ENCODE measurements at regions not wholly inside any gene's neighbourhood (a gene's known extent, or its start where the extent isn't known, plus 50 kb on each side); places are given as distances from the start of the nearest gene placed in this dataset.

DNA sequence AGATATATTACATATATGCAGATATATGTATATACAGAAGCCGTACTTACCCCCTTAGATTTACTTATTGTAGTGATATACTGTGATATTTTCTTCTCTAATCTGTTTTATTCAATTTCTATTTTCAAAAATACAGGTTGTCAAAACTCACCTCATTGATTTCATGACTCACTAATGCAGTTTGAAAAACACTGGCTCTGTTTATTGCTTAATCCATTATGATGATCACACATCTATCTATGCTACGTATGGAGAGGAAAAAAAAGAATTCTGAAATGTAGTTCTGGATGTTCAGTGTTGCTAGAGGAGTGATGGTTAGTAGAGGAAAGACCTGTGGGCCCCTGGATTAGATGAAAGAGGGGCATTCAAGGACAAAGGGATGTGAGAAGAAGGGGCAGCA is 121.0 kb upstream of the RPS23 start:
- H3K27me3 ChIP-seq, result no peaks in the 10 kb centered on the region
- H3K4me1 ChIP-seq, result peaks cover 7% of the 10 kb centered on the region
- no peak overlapping the region for H3K4me3 ChIP-seq (ENCODE audit: low read depth, low read length)
- H3K9me3 ChIP-seq, result no peaks in the 10 kb centered on the region
- no peak for DNase-seq
- TF ChIP-seq, protein P1, sequence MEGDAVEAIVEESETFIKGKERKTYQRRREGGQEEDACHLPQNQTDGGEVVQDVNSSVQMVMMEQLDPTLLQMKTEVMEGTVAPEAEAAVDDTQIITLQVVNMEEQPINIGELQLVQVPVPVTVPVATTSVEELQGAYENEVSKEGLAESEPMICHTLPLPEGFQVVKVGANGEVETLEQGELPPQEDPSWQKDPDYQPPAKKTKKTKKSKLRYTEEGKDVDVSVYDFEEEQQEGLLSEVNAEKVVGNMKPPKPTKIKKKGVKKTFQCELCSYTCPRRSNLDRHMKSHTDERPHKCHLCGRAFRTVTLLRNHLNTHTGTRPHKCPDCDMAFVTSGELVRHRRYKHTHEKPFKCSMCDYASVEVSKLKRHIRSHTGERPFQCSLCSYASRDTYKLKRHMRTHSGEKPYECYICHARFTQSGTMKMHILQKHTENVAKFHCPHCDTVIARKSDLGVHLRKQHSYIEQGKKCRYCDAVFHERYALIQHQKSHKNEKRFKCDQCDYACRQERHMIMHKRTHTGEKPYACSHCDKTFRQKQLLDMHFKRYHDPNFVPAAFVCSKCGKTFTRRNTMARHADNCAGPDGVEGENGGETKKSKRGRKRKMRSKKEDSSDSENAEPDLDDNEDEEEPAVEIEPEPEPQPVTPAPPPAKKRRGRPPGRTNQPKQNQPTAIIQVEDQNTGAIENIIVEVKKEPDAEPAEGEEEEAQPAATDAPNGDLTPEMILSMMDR (IDR thresholded peaks at IDR 0.05; ENCODE audit: low read depth, low read length), result no peak
- no peaks in the 10 kb centered on the region for H3K36me3 ChIP-seq

DNA sequence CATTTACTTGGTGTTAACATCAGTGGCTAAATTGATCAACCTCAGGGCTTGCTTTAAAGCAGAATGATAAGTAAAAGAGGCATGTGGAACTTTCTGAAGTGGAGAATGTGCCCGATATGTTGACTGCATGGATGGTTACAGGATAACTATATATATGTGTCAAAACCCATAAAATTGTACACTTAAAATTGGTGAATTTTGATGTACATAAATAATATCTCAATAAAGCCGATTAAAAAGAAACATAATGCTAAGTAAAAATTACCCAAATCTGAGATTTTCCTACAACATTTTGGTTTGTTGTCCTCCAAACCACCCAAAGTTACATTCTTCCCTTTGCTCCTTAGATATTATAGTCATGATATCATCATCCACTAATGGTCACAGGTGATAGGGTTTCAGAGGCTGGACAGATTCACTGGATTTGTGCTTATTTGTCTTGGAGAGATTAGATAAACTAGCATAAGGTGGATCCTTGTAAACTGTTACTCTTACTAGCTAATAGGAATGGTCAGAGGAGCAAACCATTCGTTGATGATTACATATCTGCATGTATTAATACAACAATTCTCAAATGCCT is 119.7 kb upstream of the RPS23 start:
- no peak overlapping the region for H3K4me3 ChIP-seq (ENCODE audit: low read depth, low read length)
- TF ChIP-seq, protein P1 (IDR thresholded peaks at IDR 0.05; ENCODE audit: low read depth, low read length), result no peak
- H3K9me3 ChIP-seq, result no peaks in the 10 kb centered on the region

DNA sequence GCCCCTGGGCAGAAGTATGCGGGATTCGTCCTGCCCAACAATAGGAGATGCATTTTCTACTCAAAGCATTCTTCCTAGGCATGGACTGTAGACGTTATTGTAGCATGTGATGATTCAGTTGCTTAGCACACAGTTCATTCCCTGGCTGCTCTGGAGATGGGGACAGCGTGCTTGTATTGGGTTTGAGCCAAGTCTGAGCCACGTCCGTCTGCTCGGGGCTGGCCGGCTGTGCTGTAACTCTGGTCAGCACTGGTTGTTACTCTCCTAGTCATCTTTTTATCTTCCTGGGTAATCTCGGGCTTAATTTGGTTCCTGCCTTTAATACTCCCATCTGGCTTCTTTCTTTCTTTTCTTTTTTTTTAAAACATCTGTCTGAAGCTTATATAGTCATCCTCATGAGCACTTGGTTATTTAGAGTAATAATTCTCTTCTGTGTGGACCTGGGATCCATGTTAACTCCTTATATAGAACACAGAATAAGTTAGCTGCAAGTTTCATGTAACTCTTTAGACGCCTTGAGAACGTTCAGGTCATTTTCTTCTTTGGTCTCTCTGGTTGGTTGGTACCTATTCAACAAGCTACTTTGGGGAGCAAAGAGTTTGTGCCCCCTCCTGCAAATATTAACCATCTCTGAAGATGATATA is 118.8 kb upstream of the RPS23 start:
- DNase-seq, result peak; percentile 83
- no peaks in the 10 kb centered on the region for H3K9me3 ChIP-seq
- peaks cover 7% of the 10 kb centered on the region for H3K4me1 ChIP-seq
- H3K27me3 ChIP-seq, result no peaks in the 10 kb centered on the region
- no peak overlapping the region for H3K4me3 ChIP-seq (ENCODE audit: low read depth, low read length)
- no peaks in the 10 kb centered on the region for H3K36me3 ChIP-seq
- TF ChIP-seq, protein P1 (IDR thresholded peaks at IDR 0.05; ENCODE audit: low read depth, low read length), result no peak

More for the DNA sequence above, 119.7 kb upstream of the RPS23 start:
- H3K27me3 ChIP-seq, result no peaks in the 10 kb centered on the region
- H3K4me1 ChIP-seq, result peaks cover 7% of the 10 kb centered on the region
- no peaks in the 10 kb centered on the region for H3K36me3 ChIP-seq
- no peak for DNase-seq

DNA sequence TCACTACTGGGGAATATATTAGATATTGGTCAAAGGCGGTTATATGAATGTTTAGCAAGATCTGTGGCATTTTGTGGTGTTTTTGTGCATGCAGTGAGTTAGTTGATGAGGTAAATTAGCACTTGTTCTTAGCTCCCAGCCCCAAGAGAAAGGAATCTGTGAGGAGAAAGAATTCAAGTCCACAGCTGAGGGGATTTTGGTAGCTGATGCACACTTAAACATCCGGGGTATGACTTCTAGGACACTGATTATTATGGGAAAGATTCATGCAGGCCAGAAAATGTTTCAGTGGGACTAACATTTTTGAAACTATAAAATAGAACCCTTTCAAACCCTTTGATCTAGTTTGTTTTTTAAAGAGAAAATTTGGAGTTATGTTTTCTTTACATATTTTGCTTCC is 118.2 kb upstream of the RPS23 start:
- H3K27me3 ChIP-seq, result no peaks in the 10 kb centered on the region
- TF ChIP-seq, protein P1 (IDR thresholded peaks at IDR 0.05; ENCODE audit: low read depth, low read length), result no peak
- no peaks in the 10 kb centered on the region for H3K9me3 ChIP-seq
- no peak for DNase-seq
- no peaks in the 10 kb centered on the region for H3K36me3 ChIP-seq
- no peak overlapping the region for H3K4me3 ChIP-seq (ENCODE audit: low read depth, low read length)
- H3K4me1 ChIP-seq, result peaks cover 7% of the 10 kb centered on the region

DNA sequence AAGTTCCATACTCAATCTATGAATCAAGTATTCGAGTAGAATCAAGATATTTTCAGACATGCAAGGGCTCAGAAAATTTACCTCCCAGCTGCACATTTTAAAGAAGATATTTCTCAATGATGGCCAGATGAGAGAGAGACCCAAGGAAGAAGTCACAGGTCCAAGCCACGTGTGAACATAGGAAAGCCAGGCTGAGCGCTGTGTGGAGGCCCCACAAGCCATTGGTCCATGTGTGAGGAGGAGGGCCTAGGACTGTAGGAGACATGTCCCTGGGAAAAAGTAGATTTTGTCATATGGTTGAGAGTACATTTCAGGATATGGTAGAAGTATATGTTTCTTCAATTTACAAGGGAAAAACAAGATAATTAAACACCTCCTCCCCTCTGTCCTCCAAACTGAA is 115.8 kb upstream of the RPS23 start:
- DNase-seq, result no peak
- no peaks in the 10 kb centered on the region for H3K36me3 ChIP-seq
- no peaks in the 10 kb centered on the region for H3K9me3 ChIP-seq
- TF ChIP-seq, protein P1 (IDR thresholded peaks at IDR 0.05; ENCODE audit: low read depth, low read length), result no peak
- H3K4me3 ChIP-seq (ENCODE audit: low read depth, low read length), result no peak overlapping the region
- peaks cover 12% of the 10 kb centered on the region for H3K4me1 ChIP-seq
- H3K27me3 ChIP-seq, result no peaks in the 10 kb centered on the region

DNA sequence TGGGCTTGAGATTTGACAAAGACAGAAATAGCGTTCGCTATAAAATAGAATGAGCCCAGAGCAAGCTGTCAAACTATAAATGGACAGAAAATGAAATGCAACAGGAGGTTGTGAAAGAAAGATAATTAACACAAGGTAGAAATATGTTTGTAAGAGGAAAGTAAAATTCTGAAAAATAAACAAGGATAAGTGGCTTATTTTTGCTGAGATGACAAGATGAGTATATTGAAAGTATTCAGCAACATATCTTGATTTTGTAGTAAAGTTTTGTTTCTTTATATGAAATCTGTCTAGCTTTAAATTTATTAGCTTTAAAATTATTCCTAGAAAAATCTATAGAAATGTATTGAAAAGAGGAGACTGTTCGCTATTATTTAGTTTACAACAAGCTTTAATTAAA is 111.9 kb upstream of the RPS23 start:
- H3K4me1 ChIP-seq, result peaks cover 23% of the 10 kb centered on the region
- H3K27me3 ChIP-seq, result no peaks in the 10 kb centered on the region
- H3K9me3 ChIP-seq, result no peaks in the 10 kb centered on the region
- TF ChIP-seq, protein P1 (IDR thresholded peaks at IDR 0.05; ENCODE audit: low read depth, low read length), result no peak
- no peak for DNase-seq
- H3K36me3 ChIP-seq, result no peaks in the 10 kb centered on the region
- no peak overlapping the region for H3K4me3 ChIP-seq (ENCODE audit: low read depth, low read length)

Data from BE2C (cell line).